Endothelial cell of umbilical vein (primary cell): ENCODE measurements at regions not wholly inside any gene's neighbourhood (a gene's known extent, or its start where the extent isn't known, plus 50 kb on each side); places are given as distances from the start of the nearest gene placed in this dataset.

ENCODE experiments used
- EZH2 ChIP-seq: IDR thresholded peaks from 2 replicates; pipeline ENCODE4 v1.6.1; 2012; ENCODE audit warnings: borderline replicate concordance, low read depth, mild to moderate bottlenecking, moderate library complexity, low read length, inconsistent platforms; ENCODE audit not compliant: severe bottlenecking
- FOS ChIP-seq: IDR thresholded peaks from 2 replicates; pipeline ENCODE4 v1.6.1; 2011; ENCODE audit warnings: mild to moderate bottlenecking, low read length, moderate library complexity, borderline replicate concordance; ENCODE audit not compliant: insufficient read depth
- JUN ChIP-seq: IDR thresholded peaks from 2 replicates; pipeline ENCODE4 v1.6.1; 2011; ENCODE audit warnings: borderline replicate concordance, low read depth; ENCODE audit not compliant: insufficient read length, insufficient read depth
- MYC ChIP-seq: IDR thresholded peaks from one replicate; pipeline ENCODE4 v1.6.1; 2011; ENCODE audit warnings: mild to moderate bottlenecking, low read depth, low read length
- POLR2A ChIP-seq: IDR thresholded peaks from 2 replicates; pipeline ENCODE4 v1.6.1; 2012; ENCODE audit warnings: low read depth, mild to moderate bottlenecking, control low read depth, low read length
- POLR2AphosphoS5 ChIP-seq: IDR thresholded peaks from 2 replicates; pipeline ENCODE4 v1.6.1; 2012; ENCODE audit warnings: low read depth, mild to moderate bottlenecking, control low read depth, low read length, moderate library complexity; ENCODE audit not compliant: insufficient read depth
- TF ChIP-seq, protein P1 (sequence below), 2 donors: IDR thresholded peaks; 1 replicate in 1 of 2; 2 replicates in 1 of 2; pipeline ENCODE4 v1.5.1; 2011; ENCODE audit warnings: low read length in 2 of 2, mild to moderate bottlenecking in 2 of 2, moderate library complexity in 2 of 2, control low read depth in 1 of 2, inconsistent platforms in 1 of 2, low read depth in 1 of 2; ENCODE audit not compliant: insufficient read depth in 1 of 2; ENCODE audit errors: extremely low read depth in 1 of 2
- TF ChIP-seq, protein P2 (sequence below): IDR thresholded peaks from 2 replicates; pipeline ENCODE4 v1.6.1; 2011; ENCODE audit not compliant: insufficient read depth, insufficient read length

DNA sequence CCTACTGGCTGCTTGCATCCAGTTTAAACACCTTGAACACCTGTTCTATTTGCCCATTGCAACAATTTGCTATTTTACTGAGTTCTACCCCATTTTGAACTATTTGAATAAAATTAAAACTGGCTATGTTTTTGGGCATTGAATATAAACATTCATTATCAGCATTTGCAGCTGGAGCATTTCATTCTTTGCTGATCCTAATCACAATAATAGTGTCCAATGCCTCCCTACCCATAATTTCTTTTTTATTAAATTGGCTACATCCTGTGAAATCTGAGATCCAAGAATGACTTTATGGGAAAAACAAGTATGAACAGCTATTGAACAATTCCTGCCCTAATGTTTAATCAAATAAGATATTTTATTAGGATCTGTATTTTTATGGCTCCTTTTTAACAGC, 447.9 kb downstream of the PLA2G4A start:
- TF ChIP-seq, protein P1, sequence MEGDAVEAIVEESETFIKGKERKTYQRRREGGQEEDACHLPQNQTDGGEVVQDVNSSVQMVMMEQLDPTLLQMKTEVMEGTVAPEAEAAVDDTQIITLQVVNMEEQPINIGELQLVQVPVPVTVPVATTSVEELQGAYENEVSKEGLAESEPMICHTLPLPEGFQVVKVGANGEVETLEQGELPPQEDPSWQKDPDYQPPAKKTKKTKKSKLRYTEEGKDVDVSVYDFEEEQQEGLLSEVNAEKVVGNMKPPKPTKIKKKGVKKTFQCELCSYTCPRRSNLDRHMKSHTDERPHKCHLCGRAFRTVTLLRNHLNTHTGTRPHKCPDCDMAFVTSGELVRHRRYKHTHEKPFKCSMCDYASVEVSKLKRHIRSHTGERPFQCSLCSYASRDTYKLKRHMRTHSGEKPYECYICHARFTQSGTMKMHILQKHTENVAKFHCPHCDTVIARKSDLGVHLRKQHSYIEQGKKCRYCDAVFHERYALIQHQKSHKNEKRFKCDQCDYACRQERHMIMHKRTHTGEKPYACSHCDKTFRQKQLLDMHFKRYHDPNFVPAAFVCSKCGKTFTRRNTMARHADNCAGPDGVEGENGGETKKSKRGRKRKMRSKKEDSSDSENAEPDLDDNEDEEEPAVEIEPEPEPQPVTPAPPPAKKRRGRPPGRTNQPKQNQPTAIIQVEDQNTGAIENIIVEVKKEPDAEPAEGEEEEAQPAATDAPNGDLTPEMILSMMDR (IDR thresholded peaks at IDR 0.05; ENCODE audit: extremely low read depth in 1 of 2, insufficient read depth in 1 of 2, low read depth in 1 of 2, low read length in 2 of 2) = no peak
- TF ChIP-seq EZH2 (no peak), POLR2A (no peak), POLR2AphosphoS5 (no peak), MYC (no peak), JUN (no peak), FOS (no peak)
- TF ChIP-seq, protein P2, sequence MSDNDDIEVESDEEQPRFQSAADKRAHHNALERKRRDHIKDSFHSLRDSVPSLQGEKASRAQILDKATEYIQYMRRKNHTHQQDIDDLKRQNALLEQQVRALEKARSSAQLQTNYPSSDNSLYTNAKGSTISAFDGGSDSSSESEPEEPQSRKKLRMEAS = no peak
